ENCODE measurements at regions not wholly inside any gene's neighbourhood (a gene's known extent, or its start where the extent isn't known, plus 50 kb on each side); places are given as distances from the start of the nearest gene placed in this dataset.

DNA sequence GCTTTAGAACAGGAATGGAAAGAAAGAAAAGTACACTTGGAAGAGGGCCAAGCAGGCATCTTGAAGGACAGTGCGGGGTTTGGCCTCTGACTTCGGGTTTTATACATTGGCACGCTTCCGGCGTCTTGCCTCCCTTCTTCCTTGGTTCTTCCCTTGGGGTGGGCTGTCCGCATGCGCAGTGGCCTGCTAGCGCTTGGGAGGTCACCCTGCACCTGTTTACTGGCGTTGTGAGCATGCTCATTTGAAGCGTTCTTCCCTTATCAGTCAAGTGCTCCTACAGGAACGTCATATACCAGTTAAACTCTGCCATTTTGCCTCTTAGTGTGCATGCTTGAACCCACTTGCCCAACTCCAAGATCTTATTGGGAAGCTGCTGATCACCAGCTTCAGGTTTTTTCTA lies 230.0 kb downstream of the TTLL2 start:
- TF ChIP-seq REST (IDR thresholded peaks at IDR 0.05; ENCODE audit: low read depth) (no peak), TEAD4 (IDR thresholded peaks at IDR 0.05) (no peak), TAF1 (IDR thresholded peaks at IDR 0.05; ENCODE audit: low read depth) (no peak), CEBPB (IDR thresholded peaks at IDR 0.05) (no peak), NFIC (IDR thresholded peaks at IDR 0.05) (no peak), MAX (IDR thresholded peaks at IDR 0.05) (no peak), FOXM1 (IDR thresholded peaks at IDR 0.05; ENCODE audit: borderline replicate concordance, low read depth) (no peak), TCF12 (IDR thresholded peaks at IDR 0.05; ENCODE audit: low read depth) (no peak), ZBTB7A (IDR thresholded peaks at IDR 0.05; ENCODE audit: low read depth) (no peak), RAD21 (IDR thresholded peaks at IDR 0.05; ENCODE audit: low read depth) (no peak), CREB1 (IDR thresholded peaks at IDR 0.05; ENCODE audit: low read depth) (no peak), USF1 (IDR thresholded peaks at IDR 0.05) (no peak), YY1 (IDR thresholded peaks at IDR 0.05; ENCODE audit: low read depth) (no peak), EP300 (IDR thresholded peaks at IDR 0.05; ENCODE audit: borderline replicate concordance) (no peak), EGR1 (IDR thresholded peaks at IDR 0.05) (no peak)

- no peak for TF ChIP-seq FOXM1 (IDR thresholded peaks at IDR 0.05; ENCODE audit: borderline replicate concordance, low read depth)
- no peak for TF ChIP-seq REST (IDR thresholded peaks at IDR 0.05; ENCODE audit: low read depth)
- no peak for TF ChIP-seq NFIC (IDR thresholded peaks at IDR 0.05)
- TF ChIP-seq USF1 (IDR thresholded peaks at IDR 0.05), result no peak
- no peak for TF ChIP-seq ZBTB7A (IDR thresholded peaks at IDR 0.05; ENCODE audit: low read depth)
These were observed 230.9 kb downstream of the TTLL2 start for GRCh38 chr6:167555836-167556235.

GRCh38 chr6:167557675-167558074 lies 232.8 kb downstream of the TTLL2 start:
- TF ChIP-seq RAD21 (IDR thresholded peaks at IDR 0.05; ENCODE audit: low read depth) (no peak), EGR1 (IDR thresholded peaks at IDR 0.05) (no peak), EP300 (IDR thresholded peaks at IDR 0.05; ENCODE audit: borderline replicate concordance) (no peak), TAF1 (IDR thresholded peaks at IDR 0.05; ENCODE audit: low read depth) (no peak)

DNA sequence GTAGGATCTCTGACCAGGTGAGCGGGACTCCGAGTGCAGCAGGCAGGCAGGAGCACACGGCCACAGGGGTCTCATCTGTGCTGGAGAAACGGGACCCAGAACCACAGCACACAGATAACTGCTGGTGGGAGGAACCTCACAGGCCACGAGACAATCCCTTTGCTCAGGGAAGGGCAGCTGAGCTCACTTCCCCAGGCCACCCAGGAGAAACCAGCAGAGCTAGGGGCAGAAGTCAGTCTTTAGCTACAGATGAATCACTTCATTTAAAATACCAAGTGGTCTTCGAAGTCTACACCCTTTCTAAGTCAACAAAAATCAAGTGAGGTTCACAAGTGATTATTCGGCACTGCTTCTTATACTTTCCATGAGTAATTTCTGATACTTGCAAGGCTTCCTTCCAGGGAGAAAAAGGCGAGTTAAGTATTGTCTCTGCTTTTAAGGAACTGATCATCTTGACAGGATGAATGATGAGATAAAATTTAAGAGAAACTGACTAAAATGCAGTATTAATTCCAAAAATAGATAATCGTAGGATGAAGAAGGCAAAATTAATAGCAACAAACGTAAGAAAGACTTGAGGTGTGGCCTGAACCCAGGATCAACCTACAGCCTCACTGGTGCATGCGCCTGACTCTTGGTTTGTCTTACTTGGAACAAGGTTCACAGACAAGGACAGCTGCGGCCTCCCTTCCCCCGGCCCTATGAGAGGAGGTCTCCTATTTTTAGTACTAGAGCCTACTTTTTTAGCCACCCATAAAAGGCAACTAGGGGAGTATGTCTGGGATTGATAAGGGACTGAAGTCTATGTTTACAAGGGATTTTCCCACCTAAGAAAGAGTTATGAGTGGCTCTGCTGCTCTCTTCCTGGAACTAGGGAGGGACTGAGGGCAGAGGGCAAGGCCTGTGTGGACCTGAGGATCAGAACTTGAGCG lies 233.6 kb downstream of the TTLL2 start:
- TF ChIP-seq ZBTB7A (IDR thresholded peaks at IDR 0.05; ENCODE audit: low read depth), result no peak
- TF ChIP-seq TEAD4 (IDR thresholded peaks at IDR 0.05), result no peak
- TF ChIP-seq TCF12 (IDR thresholded peaks at IDR 0.05; ENCODE audit: low read depth), result no peak
- no peak for TF ChIP-seq FOXM1 (IDR thresholded peaks at IDR 0.05; ENCODE audit: borderline replicate concordance, low read depth)
- no peak for TF ChIP-seq NFIC (IDR thresholded peaks at IDR 0.05)
- no peak for TF ChIP-seq REST (IDR thresholded peaks at IDR 0.05; ENCODE audit: low read depth)
- no peak for TF ChIP-seq MAX (IDR thresholded peaks at IDR 0.05)
- no peak for TF ChIP-seq USF1 (IDR thresholded peaks at IDR 0.05)
- no peak for TF ChIP-seq CEBPB (IDR thresholded peaks at IDR 0.05)
- no peak for TF ChIP-seq EP300 (IDR thresholded peaks at IDR 0.05; ENCODE audit: borderline replicate concordance)
- no peak for TF ChIP-seq RAD21 (IDR thresholded peaks at IDR 0.05; ENCODE audit: low read depth)

Measured in Ishikawa (cell line).